ENCODE measurements at regions not wholly inside any gene's neighbourhood (a gene's known extent, or its start where the extent isn't known, plus 50 kb on each side); places are given as distances from the start of the nearest gene placed in this dataset.
"Not testable (repeated sequence)": the region's sequence is repeated elsewhere in the genome, so short reads cannot be mapped to it uniquely, and the experiment has no call there.

- ATAC-seq, result no peak
- intact Hi-C loops (cut with DNase I, micrococcal nuclease), result no loop called here
- no peak for DNase-seq
- H3K36me3 ChIP-seq (ENCODE audit: low read depth), result no peaks in the 10 kb centered on the region
- no peak overlapping the region for H3K4me3 ChIP-seq
- TF ChIP-seq, protein P1, sequence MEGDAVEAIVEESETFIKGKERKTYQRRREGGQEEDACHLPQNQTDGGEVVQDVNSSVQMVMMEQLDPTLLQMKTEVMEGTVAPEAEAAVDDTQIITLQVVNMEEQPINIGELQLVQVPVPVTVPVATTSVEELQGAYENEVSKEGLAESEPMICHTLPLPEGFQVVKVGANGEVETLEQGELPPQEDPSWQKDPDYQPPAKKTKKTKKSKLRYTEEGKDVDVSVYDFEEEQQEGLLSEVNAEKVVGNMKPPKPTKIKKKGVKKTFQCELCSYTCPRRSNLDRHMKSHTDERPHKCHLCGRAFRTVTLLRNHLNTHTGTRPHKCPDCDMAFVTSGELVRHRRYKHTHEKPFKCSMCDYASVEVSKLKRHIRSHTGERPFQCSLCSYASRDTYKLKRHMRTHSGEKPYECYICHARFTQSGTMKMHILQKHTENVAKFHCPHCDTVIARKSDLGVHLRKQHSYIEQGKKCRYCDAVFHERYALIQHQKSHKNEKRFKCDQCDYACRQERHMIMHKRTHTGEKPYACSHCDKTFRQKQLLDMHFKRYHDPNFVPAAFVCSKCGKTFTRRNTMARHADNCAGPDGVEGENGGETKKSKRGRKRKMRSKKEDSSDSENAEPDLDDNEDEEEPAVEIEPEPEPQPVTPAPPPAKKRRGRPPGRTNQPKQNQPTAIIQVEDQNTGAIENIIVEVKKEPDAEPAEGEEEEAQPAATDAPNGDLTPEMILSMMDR (IDR thresholded peaks at IDR 0.05), result no peak
- H3K4me1 ChIP-seq (ENCODE audit: low read depth), result no peaks in the 10 kb centered on the region
- no peaks in the 10 kb centered on the region for H3K9me3 ChIP-seq
Measured at GRCh38 chr5:92676215-92677165, 904.5 kb downstream of the NR2F1-AS1 start.

DNA sequence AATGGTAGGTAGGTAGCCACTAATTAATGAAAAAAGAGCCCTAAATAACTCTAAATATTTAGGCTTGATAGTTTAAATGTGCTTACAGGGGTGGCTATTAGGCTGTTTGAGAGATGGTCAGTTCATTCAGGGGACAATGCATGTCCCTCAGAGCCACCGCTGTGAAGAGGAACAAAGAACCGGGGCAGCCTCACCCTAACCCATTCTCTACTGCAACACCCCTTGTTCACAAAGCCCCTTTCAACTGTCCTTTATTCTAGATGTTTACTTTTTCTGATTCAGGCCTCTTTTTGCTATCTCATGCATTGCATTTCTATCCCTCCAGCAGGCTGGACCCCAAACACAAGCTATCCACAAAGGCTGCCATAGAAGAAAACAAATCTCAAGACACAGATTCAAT is 906.7 kb downstream of the NR2F1-AS1 start:
- intact Hi-C loops (cut with DNase I, micrococcal nuclease), result no loop called here
- no peaks in the 10 kb centered on the region for H3K4me1 ChIP-seq (ENCODE audit: low read depth)
- no peak for ATAC-seq
- no peak for DNase-seq
- H3K9me3 ChIP-seq, result no peaks in the 10 kb centered on the region
- TF ChIP-seq, protein P1 (IDR thresholded peaks at IDR 0.05), result no peak
- H3K36me3 ChIP-seq (ENCODE audit: low read depth), result no peaks in the 10 kb centered on the region
- no peak overlapping the region for H3K4me3 ChIP-seq

DNA sequence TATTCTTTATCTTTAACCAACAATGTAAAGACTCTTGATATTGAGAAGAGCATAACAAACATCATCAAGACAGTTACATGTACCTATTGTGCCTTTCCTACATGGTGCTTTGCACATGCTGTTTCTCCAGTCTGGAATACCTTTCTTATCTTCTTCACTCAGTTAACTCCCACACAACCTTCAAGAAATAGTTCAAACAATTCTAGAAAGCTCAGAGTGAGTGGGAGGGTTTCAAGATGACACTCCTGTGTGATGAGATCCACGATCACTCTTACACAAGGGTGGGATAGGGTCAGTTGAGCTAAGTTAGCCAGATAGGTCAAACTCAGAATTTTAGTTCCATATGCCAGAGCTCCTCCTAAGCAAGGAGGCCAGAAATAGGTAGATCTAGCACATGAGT is 915.5 kb downstream of the NR2F1-AS1 start:
- intact Hi-C loops (cut with DNase I, micrococcal nuclease), result no loop called here
- ATAC-seq (no peak), DNase-seq (no peak)
- Histone ChIP-seq H3K4me3 (no peak overlapping the region), H3K4me1 (ENCODE audit: low read depth) (no peaks in the 10 kb centered on the region), H3K36me3 (ENCODE audit: low read depth) (no peaks in the 10 kb centered on the region), H3K9me3 (no peaks in the 10 kb centered on the region)
- TF ChIP-seq, protein P1 (IDR thresholded peaks at IDR 0.05), result no peak

- Histone ChIP-seq H3K4me1 (ENCODE audit: low read depth) (no peaks in the 10 kb centered on the region), H3K9me3 (no peaks in the 10 kb centered on the region), H3K36me3 (ENCODE audit: low read depth) (no peaks in the 10 kb centered on the region), H3K4me3 (no peak overlapping the region)
- TF ChIP-seq, protein P1 (IDR thresholded peaks at IDR 0.05), result no peak
- no peak for ATAC-seq
- DNase-seq, result no peak
- intact Hi-C loops (cut with DNase I, micrococcal nuclease), result no loop called here
Measured at GRCh38 chr5:92662741-92663140, 918.3 kb downstream of the NR2F1-AS1 start.

GRCh38 chr5:92659246-92659645 is 921.8 kb downstream of the NR2F1-AS1 start:
- intact Hi-C loops (cut with DNase I, micrococcal nuclease), result no loop called here
- H3K4me1 ChIP-seq (ENCODE audit: low read depth), result no peaks in the 10 kb centered on the region
- H3K9me3 ChIP-seq, result no peaks in the 10 kb centered on the region
- no peak overlapping the region for H3K4me3 ChIP-seq
- DNase-seq, result no peak
- TF ChIP-seq, protein P1 (IDR thresholded peaks at IDR 0.05), result no peak
- ATAC-seq, result no peak
- H3K36me3 ChIP-seq (ENCODE audit: low read depth), result no peaks in the 10 kb centered on the region

DNA sequence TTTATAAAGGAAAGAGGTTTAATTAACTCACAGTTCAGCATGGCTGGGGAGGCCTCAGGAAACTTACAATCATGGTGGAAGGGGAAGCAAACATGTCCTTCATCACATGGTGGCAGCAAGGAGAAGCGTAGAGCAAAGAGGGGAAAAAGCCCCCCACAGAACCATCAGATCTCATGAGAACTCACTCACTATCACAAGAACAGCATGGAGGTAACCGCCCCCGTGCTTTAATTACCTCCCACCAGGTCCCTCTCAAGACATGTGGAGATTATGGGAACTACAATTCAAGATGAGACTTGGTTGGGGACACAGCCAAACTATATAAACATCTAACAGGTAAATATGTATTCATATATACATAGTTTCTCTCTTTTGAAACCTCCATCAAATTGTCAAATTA is 926.4 kb downstream of the NR2F1-AS1 start:
- H3K4me3 ChIP-seq; intact Hi-C loops (cut with DNase I, micrococcal nuclease); H3K36me3 ChIP-seq (ENCODE audit: low read depth); H3K9me3 ChIP-seq; DNase-seq; H3K4me1 ChIP-seq (ENCODE audit: low read depth); ATAC-seq: not testable (repeated sequence)

All from mucosa of descending colon (tissue), 3 donors.